SHP77 treated with DMSO at 0.1 percent for 48 hours (cell line): ENCODE measurements at regions not wholly inside any gene's neighbourhood (a gene's known extent, or its start where the extent isn't known, plus 50 kb on each side); places are given as distances from the start of the nearest gene placed in this dataset.
"Not testable (repeated sequence)": the region's sequence is repeated elsewhere in the genome, so short reads cannot be mapped to it uniquely, and the experiment has no call there.

Experiments
- DNase-seq: peaks from one replicate; lab custom pipeline; 2025; lab: John Stamatoyannopoulos, UW

DNA sequence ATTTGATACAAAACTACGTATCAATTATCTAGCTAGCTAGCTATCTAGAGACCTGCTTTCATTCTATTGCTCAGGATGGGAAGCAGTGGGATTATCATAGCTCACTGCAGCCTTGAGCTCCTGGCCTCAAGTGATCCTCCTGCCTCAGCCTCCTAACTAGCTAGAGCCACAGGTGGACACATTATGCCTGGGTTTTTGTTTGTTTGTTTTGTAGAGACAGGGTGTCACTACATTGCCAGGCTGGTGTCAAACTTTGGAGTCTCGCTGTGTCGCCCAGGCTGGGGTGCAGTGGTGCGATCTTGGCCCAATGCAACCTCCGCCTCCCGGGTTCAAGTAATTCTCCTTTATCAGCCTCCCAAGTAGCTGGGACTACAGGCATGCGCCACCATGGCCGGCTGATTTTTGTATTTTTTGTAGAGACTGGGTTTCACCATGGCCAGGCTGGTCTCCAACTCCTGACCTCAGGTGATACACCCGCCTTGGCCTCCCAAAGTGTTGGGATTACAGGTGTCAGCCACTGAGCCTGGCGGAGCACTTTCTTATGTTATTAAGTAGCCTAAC, 122.5 kb upstream of the FBXO28 start:
- DNase-seq: not testable (repeated sequence)

DNA sequence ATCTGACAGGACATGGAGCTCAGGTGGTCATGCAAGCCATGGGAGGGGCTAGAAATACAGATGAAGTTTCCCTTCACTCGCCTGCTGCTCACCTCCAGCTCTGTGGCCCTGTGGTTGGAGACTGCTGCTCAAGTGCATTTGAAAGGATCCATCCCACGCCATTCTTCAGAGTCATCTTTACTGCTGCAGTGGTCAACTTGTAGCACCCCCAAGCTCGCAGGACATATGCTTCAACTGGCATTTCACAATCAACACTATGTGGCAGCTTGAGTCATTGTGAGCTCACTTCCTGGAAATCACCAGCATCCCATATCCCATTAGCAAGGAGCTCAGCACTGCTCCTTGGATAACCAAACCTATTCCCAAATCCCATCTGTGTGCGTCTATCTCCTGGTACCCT, 116.2 kb upstream of the TP53BP2 start:
- DNase-seq: not testable (repeated sequence)

DNA sequence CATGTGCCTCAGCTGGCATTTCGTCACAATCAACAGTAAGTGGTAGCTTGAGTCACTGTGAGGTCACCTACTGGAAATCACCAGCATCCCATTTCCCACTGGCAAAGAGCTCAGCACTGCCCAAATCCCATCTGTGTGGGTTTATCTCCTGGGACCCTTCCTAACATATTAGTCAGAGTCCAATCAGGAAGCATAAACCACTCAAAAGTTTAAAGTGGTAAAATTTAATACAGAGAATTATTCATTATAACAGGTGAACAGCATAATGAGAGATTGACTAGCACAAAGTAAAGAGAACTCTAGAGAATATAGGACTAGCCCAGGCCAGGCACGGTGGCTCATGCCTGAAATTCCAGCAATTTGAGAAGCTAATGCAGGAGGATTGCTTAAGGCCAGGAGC, 107.1 kb upstream of the TP53BP2 start:
- not testable (repeated sequence) for DNase-seq

DNA sequence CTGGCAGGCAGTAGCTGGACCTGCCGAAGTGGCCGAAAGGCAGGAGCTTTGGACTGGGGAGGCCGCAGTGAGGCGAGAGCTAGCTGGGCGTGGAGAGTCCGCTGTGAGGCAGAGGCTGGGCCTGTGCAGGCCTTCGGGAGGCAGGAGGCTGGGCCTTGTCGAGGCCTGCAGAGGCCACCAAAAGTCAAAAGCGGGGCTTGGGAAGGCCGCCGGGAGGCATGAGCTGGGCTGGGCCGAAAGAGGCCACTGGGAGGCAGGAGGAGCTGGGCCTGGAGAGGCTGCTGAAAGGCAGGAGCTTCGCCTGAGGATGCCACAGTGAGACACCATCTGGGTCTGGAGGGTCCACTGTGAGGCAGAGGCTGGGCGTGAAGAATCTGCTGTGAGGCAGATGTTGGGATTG, 105.8 kb upstream of the TP53BP2 start:
- not testable (repeated sequence) for DNase-seq

DNA sequence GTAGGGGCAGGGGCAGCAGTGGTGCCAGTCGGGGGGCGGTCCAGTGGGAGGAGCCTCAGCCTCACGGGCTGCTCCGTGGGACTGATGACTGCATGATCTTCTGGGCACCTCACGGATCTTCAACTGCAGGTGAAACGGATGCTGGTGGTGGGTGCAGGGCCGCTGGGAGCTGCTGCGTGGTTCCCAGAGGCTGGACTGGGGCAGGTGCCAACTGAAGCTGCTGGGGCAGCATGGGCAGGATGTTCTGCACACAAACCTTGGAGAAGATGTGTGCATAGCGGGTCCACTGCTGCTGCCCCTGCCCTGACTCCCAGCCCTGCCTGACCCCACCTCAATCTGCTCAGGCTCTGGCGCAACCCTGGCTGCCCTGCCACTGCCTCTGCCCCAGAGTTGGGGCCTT, 104.2 kb upstream of the TP53BP2 start:
- DNase-seq: not testable (repeated sequence)

DNA sequence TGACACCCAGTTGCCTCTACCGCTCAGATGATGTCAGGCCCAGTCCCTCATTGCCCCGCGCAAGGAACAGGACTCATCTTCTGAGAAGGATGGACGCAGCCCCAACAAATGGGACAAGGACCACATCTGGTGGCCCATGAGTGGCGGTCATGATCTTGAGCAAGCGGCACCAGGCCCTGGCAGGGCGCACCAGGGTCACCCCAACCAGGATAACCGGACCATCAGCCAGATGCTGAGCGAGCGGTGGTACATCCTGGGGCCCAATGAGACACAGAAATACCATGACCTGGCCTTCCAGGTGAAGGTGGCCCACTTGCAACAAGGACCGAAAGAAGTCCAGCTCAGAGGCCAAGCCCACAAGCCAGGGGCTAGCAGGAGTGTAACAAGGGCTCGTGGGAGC, 102.3 kb upstream of the TP53BP2 start:
- DNase-seq: not testable (repeated sequence)

DNA sequence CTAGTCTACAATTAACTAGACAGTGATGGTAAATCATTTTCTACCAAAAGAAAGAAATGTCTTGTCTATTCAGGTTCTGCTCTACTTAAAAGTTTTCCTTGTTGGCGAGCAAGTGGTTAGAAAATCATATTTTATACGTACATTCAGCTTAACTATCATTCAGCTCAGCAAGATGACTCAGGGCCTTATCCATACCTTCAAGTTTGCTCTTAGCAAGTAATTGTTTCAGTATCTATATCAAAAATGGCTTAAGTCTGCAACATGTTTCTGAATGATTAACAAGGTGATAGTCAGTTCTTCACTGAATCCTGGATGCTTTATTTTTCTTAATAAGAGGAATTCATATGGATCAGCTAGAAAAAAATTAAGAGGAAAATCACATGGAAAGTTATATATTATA, 90.8 kb upstream of the TP53BP2 start:
- not testable (repeated sequence) for DNase-seq

DNA sequence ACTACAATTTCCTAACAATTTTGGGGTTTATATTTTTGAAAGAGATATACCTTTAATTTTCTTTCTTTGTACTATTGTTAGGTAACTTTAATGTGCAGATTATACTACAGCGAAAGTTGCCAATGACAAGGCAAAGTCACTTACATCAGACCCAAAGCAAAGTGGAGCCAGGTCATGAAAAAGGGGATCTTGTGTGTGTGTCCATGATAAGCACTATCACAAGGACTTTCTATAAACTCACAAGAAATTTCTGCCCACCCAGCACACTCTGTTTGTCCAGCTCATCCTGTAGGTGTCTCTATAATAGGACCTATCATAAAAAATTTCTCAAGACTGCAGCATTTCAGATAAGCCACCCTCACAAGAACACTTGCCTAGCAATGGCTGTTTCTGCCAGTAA, 85.7 kb upstream of the TP53BP2 start:
- DNase-seq: not testable (repeated sequence)

DNA sequence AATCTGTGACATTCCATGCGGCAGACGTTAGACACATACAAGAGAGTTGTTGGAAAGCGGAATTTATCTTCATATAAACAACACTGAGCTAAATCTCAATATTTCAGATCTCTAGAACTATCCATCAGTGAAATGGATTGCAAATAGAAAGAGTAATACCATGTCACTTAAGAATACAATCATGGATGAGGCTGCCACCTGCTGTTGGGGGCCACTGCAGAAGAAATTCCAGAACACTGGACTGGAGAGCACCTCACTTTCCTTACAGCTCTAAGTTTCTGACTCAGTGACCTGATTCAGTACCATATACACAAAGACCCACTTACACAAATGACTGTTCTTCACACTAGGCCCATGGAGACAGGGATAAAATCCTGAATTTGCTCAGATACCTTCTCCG, 75.1 kb upstream of the TP53BP2 start:
- not testable (repeated sequence) for DNase-seq

DNA sequence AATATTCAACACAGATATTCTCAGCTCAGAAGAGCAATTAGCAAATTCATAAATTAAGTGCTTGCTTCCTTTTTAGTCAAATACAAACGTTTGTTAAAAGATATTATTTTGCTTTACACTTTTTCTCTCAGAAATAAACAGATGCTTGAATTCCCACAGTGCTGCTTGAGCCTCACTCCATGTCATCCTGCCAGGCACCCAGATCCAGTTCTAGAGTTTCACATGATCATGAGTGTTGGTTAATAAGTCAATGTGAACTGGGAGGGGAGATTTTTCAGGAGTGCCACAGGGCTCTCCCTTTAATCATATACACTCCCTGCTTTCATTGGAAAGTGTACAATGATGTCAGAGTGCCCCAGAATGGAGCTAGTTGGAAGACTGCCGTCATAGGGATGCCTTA, 69.7 kb upstream of the TP53BP2 start:
- not testable (repeated sequence) for DNase-seq

DNA sequence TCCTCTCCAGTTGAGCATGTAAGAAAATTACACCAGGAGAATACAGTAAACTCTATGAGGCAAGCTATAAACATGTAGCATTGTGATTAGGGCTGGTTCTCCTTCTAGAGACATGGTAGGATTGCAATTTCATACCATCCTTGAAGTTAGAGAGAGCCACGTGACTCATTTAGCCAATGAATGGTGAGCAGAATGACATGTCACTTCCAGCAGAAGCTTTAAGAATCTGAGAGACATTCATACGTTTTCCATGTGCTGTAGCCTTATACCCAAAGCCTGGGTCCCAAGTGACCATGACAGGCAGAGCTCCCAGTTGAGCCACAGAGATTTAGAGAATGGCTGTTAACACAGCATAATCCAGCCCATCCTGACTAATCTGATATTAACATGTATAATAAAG, 68.0 kb upstream of the TP53BP2 start:
- DNase-seq: not testable (repeated sequence)

DNA sequence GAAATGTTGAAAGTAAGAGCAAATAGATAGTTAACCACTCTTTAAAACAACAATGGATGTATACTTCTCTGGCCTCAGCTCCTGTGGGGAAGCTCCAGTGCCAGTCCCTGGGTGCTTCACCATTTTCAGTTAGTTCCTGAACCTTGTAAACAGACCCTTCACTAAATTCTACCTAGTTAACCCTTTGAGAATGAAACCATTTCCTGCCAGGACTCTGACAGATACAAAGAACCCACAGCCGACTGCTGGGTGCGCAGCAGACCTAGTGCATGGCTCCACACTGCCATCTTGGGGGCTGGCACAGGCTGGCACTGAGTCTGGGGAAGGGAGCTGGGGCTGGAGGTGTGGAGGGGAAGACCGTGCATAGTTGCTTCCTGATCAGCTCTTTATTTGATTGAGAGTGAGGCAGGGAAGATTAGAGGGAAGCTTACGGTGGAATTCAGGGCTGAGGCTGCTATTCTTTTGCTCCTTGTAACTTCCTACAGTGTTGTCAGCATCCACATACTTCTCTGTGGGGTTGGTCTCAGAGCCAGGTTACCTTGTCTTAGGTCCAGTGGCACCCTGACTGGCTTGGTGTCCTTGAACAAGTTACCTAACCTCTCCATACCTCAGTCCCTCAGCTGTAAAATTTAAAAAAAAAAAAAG, 62.3 kb upstream of the TP53BP2 start:
- DNase-seq: not testable (repeated sequence)

DNA sequence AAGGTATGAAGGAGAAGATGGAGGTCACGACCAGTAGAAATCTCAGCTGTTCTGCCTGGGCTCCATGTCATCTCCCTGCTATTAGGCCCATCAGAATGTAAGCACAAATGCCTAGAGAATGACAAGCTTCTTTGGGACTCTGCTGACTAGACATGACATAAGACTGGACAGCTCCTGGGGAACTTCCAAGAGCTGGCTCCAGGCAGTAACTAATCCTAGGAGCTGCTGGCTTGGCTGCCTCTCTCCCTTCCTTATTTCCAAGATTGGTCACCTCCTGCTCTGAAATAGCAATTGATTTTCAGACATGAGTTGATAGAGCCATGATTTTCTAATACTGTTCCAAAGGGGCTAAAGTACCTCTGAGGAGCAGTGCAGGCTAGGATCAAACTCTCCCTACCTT, 57.5 kb upstream of the TP53BP2 start:
- not testable (repeated sequence) for DNase-seq

DNA sequence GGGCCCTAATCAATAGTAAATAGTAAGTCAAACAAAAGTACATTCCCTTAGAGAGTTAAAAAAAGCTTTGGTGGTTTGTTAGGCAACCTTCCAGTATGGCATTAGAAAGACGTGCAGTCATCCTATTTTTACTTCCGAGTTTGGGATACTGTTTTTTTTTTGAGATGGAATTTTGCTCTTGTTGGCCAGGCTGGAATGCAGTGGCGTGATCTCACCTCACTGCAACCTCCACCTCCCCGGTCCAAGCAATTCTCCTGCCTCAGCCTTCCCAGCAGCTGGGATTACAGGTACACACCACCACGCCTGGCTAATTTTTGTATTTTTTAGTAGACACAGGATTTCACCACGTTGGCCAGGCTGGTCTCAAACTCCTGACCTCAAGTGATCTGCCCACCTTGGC, 54.0 kb upstream of the TP53BP2 start:
- DNase-seq: not testable (repeated sequence)

DNA sequence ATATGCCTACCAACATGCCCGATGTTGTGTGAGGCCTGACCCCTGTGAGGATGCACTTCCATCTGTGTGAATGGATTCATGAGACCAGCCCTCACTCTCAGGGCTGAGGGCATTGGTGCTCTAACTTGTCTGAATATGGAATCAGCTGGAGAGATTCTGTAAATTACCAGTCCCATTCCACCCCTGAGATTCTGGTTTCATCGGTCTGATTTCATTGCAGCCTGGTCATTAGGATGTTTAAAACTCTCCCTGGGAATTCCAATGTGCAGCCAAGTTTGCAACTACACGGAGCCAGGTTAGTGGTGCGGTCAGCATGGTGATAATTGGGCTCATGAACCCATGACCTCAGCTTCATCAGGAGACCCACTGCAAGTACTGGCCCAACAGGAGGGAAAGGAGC, 51.4 kb upstream of the TP53BP2 start:
- DNase-seq: not testable (repeated sequence)

DNA sequence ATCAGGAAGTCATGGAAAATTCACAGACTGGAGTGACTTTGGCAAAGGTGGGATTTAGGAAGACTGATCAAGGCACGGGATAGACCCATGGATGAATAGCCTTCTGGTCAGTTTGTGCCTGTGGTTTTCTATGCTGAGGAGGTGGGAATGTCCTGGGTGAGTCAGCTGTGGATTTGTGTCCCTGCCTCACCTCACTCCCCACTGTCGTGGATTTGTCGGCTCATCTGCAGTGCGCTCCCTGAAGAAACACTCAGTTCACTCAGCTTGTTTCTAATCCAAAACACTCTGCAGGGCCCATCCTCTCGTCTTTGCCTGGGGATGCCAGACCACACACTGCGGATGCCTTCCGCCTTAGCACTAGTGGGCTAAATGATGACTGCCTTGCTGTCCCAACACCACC, 50.2 kb upstream of the TP53BP2 start:
- DNase-seq: not testable (repeated sequence)
